Nephron progenitor cell (in vitro differentiated cells): ENCODE measurements at regions not wholly inside any gene's neighbourhood (a gene's known extent, or its start where the extent isn't known, plus 50 kb on each side); places are given as distances from the start of the nearest gene placed in this dataset.

ENCODE experiments used
- DNase-seq: peaks from one replicate; pipeline ENCODE4 v3.0.0; 2021
- H3K27ac Mint-ChIP-seq: 2 replicates; pipeline ENCODE4 v1.8.0; 2021; ENCODE audit warnings: mild to moderate bottlenecking, moderate library complexity, mixed read lengths
- H3K27me3 Mint-ChIP-seq: 2 replicates; pipeline ENCODE4 v1.8.0; 2021; ENCODE audit warnings: mild to moderate bottlenecking, low read depth, mixed read lengths; ENCODE audit not compliant: poor library complexity
- H3K36me3 Mint-ChIP-seq: 2 replicates; pipeline ENCODE4 v1.8.0; 2021; ENCODE audit warnings: low read depth, mixed read lengths
- H3K4me1 Mint-ChIP-seq: 2 replicates; pipeline ENCODE4 v1.8.0; 2021; ENCODE audit warnings: mixed read lengths
- H3K4me3 Mint-ChIP-seq: 2 replicates; pipeline ENCODE4 v1.8.0; 2021; ENCODE audit warnings: mild to moderate bottlenecking, moderate library complexity, mixed read lengths
- H3K9me3 Mint-ChIP-seq: 2 replicates; pipeline ENCODE4 v1.8.0; 2021; ENCODE audit warnings: mild to moderate bottlenecking, moderate library complexity, mixed read lengths
- TF ChIP-seq, protein P1 (sequence below): fragments of 200-600 bp; sonication (generic); IDR thresholded peaks from 2 replicates; pipeline ENCODE4 v1.5.0; 2021; ENCODE audit warnings: antibody characterized with exemption

DNA sequence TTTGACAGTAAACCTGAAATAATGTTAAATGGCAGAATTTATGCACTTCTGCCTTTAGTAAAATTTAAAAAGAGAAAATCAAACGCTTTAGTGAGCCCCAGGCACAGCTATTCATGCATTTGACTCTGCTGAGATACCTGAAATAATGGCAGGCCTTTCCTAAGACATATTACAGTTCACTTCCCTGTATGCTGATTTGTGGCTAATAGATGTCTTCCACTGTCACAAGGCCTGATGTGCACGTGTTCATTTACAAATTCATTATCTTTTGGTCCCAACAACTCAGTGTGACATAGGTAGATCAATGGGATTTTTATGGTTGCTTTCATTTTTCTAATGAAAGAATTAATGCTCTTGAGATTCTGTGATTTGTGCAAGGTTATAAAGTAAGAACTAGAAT lies 449.7 kb upstream of the RGS17 start:
- no peaks in the 10 kb centered on the region for H3K4me1 Mint-ChIP-seq
- no peaks in the 10 kb centered on the region for H3K27me3 Mint-ChIP-seq
- no peak overlapping the region for H3K27ac Mint-ChIP-seq
- TF ChIP-seq, protein P1, sequence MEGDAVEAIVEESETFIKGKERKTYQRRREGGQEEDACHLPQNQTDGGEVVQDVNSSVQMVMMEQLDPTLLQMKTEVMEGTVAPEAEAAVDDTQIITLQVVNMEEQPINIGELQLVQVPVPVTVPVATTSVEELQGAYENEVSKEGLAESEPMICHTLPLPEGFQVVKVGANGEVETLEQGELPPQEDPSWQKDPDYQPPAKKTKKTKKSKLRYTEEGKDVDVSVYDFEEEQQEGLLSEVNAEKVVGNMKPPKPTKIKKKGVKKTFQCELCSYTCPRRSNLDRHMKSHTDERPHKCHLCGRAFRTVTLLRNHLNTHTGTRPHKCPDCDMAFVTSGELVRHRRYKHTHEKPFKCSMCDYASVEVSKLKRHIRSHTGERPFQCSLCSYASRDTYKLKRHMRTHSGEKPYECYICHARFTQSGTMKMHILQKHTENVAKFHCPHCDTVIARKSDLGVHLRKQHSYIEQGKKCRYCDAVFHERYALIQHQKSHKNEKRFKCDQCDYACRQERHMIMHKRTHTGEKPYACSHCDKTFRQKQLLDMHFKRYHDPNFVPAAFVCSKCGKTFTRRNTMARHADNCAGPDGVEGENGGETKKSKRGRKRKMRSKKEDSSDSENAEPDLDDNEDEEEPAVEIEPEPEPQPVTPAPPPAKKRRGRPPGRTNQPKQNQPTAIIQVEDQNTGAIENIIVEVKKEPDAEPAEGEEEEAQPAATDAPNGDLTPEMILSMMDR = no peak
- H3K36me3 Mint-ChIP-seq = no peaks in the 10 kb centered on the region
- DNase-seq = no peak
- H3K4me3 Mint-ChIP-seq = no peak overlapping the region
- H3K9me3 Mint-ChIP-seq = no peaks in the 10 kb centered on the region

DNA sequence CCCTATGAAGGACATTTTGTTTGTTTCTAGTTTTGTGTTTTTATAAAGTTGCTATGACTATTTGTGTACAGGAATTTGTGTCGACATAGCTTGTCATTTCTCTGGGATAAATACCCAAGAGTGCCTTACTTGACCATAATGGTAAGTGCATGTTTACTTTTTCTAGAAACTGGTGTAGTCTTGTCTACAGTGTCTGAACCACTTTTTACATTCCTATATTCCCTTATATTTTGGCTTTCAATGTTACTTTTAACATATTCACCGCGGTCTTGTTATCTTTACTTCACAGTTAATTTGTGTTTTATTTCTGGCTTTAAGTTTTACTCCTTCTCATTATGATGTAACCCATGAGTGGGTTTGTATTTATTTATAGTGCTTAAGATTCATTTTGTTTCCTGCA lies 444.4 kb upstream of the RGS17 start:
- Mint-ChIP-seq H3K36me3 (no peaks in the 10 kb centered on the region), H3K4me1 (no peaks in the 10 kb centered on the region), H3K9me3 (no peaks in the 10 kb centered on the region), H3K4me3 (no peak overlapping the region), H3K27ac (no peak overlapping the region), H3K27me3 (no peaks in the 10 kb centered on the region)
- DNase-seq = no peak
- TF ChIP-seq, protein P1 = no peak

DNA sequence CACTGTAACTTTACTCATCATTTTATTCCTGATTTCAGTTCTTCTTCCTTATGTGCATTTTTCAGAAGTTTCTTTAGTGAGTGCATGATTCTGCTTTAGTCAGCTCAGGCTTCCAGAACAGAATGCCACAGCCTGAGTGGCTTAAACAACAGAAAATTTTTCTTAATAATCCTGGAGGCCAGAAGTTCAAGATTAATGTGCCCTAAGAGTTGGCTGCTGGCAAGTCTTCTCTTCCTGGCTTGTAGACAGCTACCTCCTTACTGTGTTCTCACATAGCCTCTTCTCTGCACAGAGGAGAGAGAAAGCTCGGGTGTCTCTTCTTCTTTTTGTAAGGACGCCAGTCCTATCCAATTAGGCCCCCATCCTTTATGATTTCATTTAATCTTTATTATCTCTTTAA lies 443.1 kb upstream of the RGS17 start:
- H3K27ac Mint-ChIP-seq = peak overlapping the region; percentile 16
- H3K4me3 Mint-ChIP-seq = no peak overlapping the region
- H3K36me3 Mint-ChIP-seq = no peaks in the 10 kb centered on the region
- no peak for DNase-seq
- H3K9me3 Mint-ChIP-seq = no peaks in the 10 kb centered on the region
- H3K4me1 Mint-ChIP-seq = no peaks in the 10 kb centered on the region
- H3K27me3 Mint-ChIP-seq = no peaks in the 10 kb centered on the region
- TF ChIP-seq, protein P1 = no peak

DNA sequence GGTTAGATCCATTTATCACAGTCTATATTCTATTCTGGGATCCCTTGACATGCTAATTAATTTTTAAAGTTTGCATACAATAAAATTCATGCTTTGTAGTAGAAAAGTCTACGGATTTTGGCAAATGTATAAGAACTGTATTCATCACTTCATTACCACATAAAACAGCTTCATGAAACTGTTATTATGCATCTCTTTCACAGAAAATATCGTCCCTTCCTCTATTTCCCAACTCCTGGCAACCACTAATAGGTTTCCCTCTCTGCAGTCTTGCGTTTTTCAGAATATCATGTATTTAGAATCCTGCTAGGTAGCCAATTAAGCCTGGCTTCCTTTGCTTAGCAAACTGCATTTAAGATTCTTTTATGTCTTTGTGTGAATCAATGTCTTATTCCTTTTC lies 441.3 kb upstream of the RGS17 start:
- Mint-ChIP-seq H3K27me3 (no peaks in the 10 kb centered on the region), H3K4me3 (no peak overlapping the region), H3K36me3 (no peaks in the 10 kb centered on the region), H3K4me1 (no peaks in the 10 kb centered on the region), H3K9me3 (no peaks in the 10 kb centered on the region), H3K27ac (no peak overlapping the region)
- TF ChIP-seq, protein P1 = no peak
- no peak for DNase-seq

DNA sequence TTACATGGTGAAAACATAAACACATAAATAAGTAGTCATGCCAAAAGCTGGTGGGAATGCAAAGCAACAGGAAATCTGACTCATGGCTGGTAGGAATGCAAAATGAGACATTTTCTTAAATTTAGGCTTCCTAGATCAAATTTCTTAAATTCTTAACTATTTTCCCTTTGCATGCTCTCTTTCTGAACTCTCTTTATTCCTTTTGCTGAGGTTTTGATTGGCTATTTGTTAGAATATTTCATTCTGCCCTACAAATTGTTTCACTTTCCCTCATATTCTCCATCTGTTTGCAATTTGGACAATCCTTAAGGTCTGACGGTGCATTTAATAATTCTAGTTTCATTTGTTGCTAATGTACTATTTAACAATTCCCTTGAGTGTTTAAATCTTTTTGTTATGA lies 437.5 kb upstream of the RGS17 start:
- TF ChIP-seq, protein P1 = no peak
- H3K27me3 Mint-ChIP-seq = peaks cover 4% of the 10 kb centered on the region
- H3K9me3 Mint-ChIP-seq = no peaks in the 10 kb centered on the region
- DNase-seq = no peak
- no peak overlapping the region for H3K27ac Mint-ChIP-seq
- H3K4me3 Mint-ChIP-seq = no peak overlapping the region
- H3K36me3 Mint-ChIP-seq = no peaks in the 10 kb centered on the region
- no peaks in the 10 kb centered on the region for H3K4me1 Mint-ChIP-seq

DNA sequence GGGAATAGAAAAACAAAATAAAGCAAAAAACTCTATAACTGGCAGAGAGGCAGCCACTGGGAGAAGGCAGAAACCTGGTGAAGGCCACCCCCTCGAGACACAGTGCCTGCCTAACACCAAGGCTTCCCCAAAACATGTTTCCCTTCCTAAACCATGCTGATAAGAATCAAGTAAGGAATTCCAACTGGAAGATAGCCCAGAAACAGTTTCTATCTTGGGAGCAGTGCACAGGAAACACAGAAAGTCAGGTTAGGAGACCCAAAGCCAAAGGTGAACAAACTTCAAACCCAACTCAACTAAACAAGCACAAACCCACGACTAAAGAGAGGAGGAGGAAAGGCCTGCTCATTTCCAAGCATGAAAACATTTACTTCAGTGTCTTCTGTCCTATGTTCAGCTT lies 433.7 kb upstream of the RGS17 start:
- peaks cover 4% of the 10 kb centered on the region for H3K27me3 Mint-ChIP-seq
- H3K27ac Mint-ChIP-seq = no peak overlapping the region
- no peaks in the 10 kb centered on the region for H3K36me3 Mint-ChIP-seq

More for the DNA sequence above, 433.7 kb upstream of the RGS17 start:
- no peak overlapping the region for H3K4me3 Mint-ChIP-seq
- no peak for DNase-seq
- H3K9me3 Mint-ChIP-seq = no peaks in the 10 kb centered on the region
- TF ChIP-seq, protein P1 = no peak
- no peaks in the 10 kb centered on the region for H3K4me1 Mint-ChIP-seq
